Neural progenitor cell (in vitro differentiated cells): ENCODE measurements at regions not wholly inside any gene's neighbourhood (a gene's known extent, or its start where the extent isn't known, plus 50 kb on each side); places are given as distances from the start of the nearest gene placed in this dataset.

ENCODE experiments used
- CTCF ChIP-seq: fragments of 200-600 bp; sonication (generic); IDR thresholded peaks from 2 replicates; pipeline ENCODE4 v1.5.1; 2017; ENCODE audit warnings: antibody characterized with exemption, mild to moderate bottlenecking
- EZH2 ChIP-seq: fragments of 200-600 bp; sonication (generic); IDR thresholded peaks from 2 replicates; pipeline ENCODE4 v1.6.1; 2017; ENCODE audit warnings: antibody characterized with exemption, mild to moderate bottlenecking, moderate library complexity
- EZH2phosphoT487 ChIP-seq: fragments of 200-600 bp; sonication (generic); IDR thresholded peaks from 2 replicates; pipeline ENCODE4 v1.6.1; 2017; ENCODE audit warnings: antibody characterized with exemption

- no peak for TF ChIP-seq CTCF
- TF ChIP-seq EZH2, result no peak
- no peak for TF ChIP-seq EZH2phosphoT487
These were observed 286.1 kb upstream of the PMFBP1 start for GRCh38 chr16:72458035-72458434.
